ENCODE measurements at regions not wholly inside any gene's neighbourhood (a gene's known extent, or its start where the extent isn't known, plus 50 kb on each side); places are given as distances from the start of the nearest gene placed in this dataset.

- Histone ChIP-seq H3K4me1 (no peaks in the 10 kb centered on the region), H3K36me3 (no peaks in the 10 kb centered on the region), H3K27me3 (no peaks in the 10 kb centered on the region), H3K4me3 (replicated peaks in 1 of 3) (no peak overlapping the region), H3K9me3 (no peaks in the 10 kb centered on the region), H3K27ac (no peak overlapping the region)
- WGBS, 2 donors: 77 to 81% methylated on average over 13 of the region's 13 CpGs
- intact Hi-C loops (cut with DNase I): no loop called here
- TF ChIP-seq CTCF (IDR thresholded peaks at IDR 0.05): no peak
- DNase-seq: no peak
These were observed 266.1 kb downstream of the SMARCA2 start for GRCh38 chr9:2281031-2281802.

DNA sequence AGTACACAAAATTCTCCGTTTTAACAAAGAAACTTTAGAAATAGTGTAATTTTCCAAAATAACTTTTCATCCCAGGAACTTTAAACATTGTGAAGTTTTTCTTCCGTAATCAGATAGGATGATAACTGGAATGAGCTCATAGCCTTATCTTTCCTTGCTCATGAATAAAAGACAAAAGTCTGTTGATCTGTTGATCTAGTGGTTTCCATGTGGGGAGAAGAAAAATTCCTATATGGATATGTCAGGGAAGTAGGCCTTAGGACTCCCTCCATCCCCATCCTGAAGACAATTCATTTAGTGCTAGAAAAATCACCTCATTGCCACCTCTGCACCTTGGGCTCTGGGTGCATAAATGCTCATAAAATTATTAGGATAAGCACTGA lies 266.6 kb downstream of the SMARCA2 start:
- Histone ChIP-seq H3K27ac (no peak overlapping the region), H3K4me1 (no peaks in the 10 kb centered on the region), H3K36me3 (no peaks in the 10 kb centered on the region), H3K9me3 (no peaks in the 10 kb centered on the region), H3K4me3 (replicated peaks in 1 of 3) (no peak overlapping the region), H3K27me3 (no peaks in the 10 kb centered on the region)
- intact Hi-C loops (cut with DNase I): no loop called here
- DNase-seq: no peak
- TF ChIP-seq POLR2A (IDR thresholded peaks at IDR 0.05) (no peak), CTCF (IDR thresholded peaks at IDR 0.05) (no peak)
- WGBS, 2 donors: 70 to 96% methylated on average over 2 of the region's 2 CpGs

- intact Hi-C loops (cut with DNase I): no loop called here
- no peak overlapping the region for H3K4me3 ChIP-seq (replicated peaks in 1 of 3)
- H3K36me3 ChIP-seq: no peaks in the 10 kb centered on the region
- H3K4me1 ChIP-seq: no peaks in the 10 kb centered on the region
- no peak overlapping the region for H3K27ac ChIP-seq
- TF ChIP-seq POLR2A (IDR thresholded peaks at IDR 0.05): no peak
- TF ChIP-seq CTCF (IDR thresholded peaks at IDR 0.05): no peak
- H3K27me3 ChIP-seq: no peaks in the 10 kb centered on the region
- H3K9me3 ChIP-seq: no peaks in the 10 kb centered on the region
- DNase-seq: no peak
- WGBS, 2 donors: 82 to 100% methylated on average over 1 of the region's 1 CpG
These were observed 269.6 kb downstream of the SMARCA2 start for GRCh38 chr9:2284770-2285169.

DNA sequence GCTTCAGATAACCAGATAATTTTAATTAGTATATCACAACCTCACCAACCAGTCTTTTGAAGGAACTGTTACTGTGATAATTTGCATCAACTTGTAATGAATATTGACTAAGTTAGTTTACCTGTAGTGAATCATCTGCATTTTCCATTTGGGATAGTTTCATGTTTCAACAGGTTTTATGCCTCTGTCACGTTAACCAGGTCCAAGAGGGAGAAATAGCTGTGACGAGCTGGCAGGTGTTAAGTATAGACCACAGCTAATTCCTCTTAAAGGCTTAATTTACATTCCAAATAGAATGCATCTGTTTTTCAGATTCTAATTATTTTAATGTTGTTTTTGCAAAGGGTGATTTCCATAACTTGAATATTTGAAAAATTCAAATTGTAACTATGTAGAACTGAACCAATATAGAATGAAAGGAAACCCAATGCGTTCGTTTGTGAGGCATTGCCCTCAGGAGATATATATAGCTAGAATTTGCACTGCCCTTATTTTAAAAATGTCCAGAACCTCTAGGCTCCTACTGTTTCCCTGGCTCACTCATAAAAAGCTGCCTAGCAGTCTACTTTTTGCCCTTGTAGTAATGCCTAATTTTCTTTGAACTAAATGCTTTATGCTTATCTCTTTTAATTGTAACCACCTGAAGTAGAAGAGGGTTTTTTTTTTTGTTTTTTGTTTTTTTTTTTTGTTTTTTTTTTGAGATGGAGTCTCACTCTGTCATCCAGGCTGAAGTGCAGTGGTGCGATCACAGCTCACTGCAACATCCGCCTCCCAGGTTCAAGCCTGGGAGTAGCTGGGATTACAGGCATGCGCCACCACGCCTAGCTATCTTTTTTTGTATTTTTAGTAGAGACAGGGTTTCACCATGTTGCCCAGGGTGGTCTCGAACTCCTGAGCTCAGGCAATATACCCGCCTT lies 270.5 kb downstream of the SMARCA2 start:
- H3K36me3 ChIP-seq: no peaks in the 10 kb centered on the region
- WGBS, 2 donors: 94 to 95% methylated on average over 10 of the region's 10 CpGs
- H3K27ac ChIP-seq: no peak overlapping the region
- H3K4me1 ChIP-seq: no peaks in the 10 kb centered on the region
- no peak for DNase-seq
- no peak overlapping the region for H3K4me3 ChIP-seq (replicated peaks in 1 of 3)
- no peaks in the 10 kb centered on the region for H3K27me3 ChIP-seq
- TF ChIP-seq POLR2A (IDR thresholded peaks at IDR 0.05) (no peak), CTCF (IDR thresholded peaks at IDR 0.05) (no peak)
- intact Hi-C loops (cut with DNase I): no loop called here
- no peaks in the 10 kb centered on the region for H3K9me3 ChIP-seq

DNA sequence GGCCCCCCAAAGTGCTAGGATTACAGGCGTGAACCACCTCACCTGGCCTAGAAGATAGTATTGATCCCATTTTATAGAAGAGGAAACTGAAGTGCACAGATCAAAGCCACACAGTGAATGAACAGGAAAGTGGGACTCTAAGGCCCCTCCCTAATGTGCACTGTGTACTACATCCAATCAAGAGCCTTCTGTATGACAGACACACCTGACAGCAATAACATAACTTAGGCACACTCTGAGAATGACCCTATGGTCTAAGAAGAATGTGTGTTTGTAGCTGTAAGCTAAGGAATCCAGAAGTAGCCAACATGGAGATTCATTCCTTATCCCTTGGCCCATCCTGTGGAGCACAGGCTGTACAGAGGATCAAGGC lies 271.2 kb downstream of the SMARCA2 start:
- Histone ChIP-seq H3K27ac (no peak overlapping the region), H3K27me3 (no peaks in the 10 kb centered on the region), H3K4me3 (replicated peaks in 1 of 3) (no peak overlapping the region), H3K4me1 (no peaks in the 10 kb centered on the region), H3K9me3 (no peaks in the 10 kb centered on the region), H3K36me3 (no peaks in the 10 kb centered on the region)
- TF ChIP-seq CTCF (IDR thresholded peaks at IDR 0.05): no peak
- TF ChIP-seq POLR2A (IDR thresholded peaks at IDR 0.05): no peak
- intact Hi-C loops (cut with DNase I): no loop called here
- 92 to 100% methylated on average over 1 of the region's 1 CpG for WGBS, 2 donors
- DNase-seq: no peak
